ENCODE measurements at regions not wholly inside any gene's neighbourhood (a gene's known extent, or its start where the extent isn't known, plus 50 kb on each side); places are given as distances from the start of the nearest gene placed in this dataset.

DNA sequence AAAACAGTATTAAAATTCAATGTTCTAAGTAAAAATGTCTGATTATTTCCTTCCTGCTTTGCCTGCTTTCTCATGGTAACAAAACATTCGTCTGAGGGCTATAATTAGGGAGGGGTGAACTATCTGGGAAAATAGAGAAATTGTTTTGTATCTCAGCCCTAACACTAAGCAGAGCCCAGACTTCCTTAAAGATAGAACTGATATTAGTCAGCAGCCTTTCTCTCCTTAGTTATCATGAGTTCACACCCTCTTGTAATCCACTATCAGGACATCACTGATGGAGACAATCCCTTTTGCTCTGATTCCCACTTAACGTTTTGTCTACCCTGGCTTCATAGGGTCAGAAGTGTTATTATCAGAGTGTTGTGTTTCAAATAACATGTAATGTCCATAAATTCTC is 701.1 kb upstream of the ZEB2 start:
- H3K4me1 ChIP-seq (ENCODE audit: control insufficient read depth, insufficient read depth, low read length) = no peaks in the 10 kb centered on the region
- no peak overlapping the region for H3K4me3 ChIP-seq (ENCODE audit: low read depth in 2 of 2, low read length in 2 of 2)
- in situ Hi-C loops (cut with HindIII; ENCODE audit: low pct_unique_long_range_greater_than_20kb, low sequenced_read_pairs) = no loop called here
- H3K27ac ChIP-seq (ENCODE audit: low read length) = no peak overlapping the region
- intact Hi-C loops (cut with micrococcal nuclease; ENCODE audit: unreplicated experiment) = no loop called here
- no peaks in the 10 kb centered on the region for H3K27me3 ChIP-seq (ENCODE audit: control insufficient read depth, insufficient read depth, low read length)
- no peaks in the 10 kb centered on the region for H3K9me3 ChIP-seq (ENCODE audit: control insufficient read depth, insufficient read depth, low read depth, low read length)
- TF ChIP-seq, protein P1, sequence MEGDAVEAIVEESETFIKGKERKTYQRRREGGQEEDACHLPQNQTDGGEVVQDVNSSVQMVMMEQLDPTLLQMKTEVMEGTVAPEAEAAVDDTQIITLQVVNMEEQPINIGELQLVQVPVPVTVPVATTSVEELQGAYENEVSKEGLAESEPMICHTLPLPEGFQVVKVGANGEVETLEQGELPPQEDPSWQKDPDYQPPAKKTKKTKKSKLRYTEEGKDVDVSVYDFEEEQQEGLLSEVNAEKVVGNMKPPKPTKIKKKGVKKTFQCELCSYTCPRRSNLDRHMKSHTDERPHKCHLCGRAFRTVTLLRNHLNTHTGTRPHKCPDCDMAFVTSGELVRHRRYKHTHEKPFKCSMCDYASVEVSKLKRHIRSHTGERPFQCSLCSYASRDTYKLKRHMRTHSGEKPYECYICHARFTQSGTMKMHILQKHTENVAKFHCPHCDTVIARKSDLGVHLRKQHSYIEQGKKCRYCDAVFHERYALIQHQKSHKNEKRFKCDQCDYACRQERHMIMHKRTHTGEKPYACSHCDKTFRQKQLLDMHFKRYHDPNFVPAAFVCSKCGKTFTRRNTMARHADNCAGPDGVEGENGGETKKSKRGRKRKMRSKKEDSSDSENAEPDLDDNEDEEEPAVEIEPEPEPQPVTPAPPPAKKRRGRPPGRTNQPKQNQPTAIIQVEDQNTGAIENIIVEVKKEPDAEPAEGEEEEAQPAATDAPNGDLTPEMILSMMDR (IDR thresholded peaks at IDR 0.05) = no peak
- TF ChIP-seq, protein P2, sequence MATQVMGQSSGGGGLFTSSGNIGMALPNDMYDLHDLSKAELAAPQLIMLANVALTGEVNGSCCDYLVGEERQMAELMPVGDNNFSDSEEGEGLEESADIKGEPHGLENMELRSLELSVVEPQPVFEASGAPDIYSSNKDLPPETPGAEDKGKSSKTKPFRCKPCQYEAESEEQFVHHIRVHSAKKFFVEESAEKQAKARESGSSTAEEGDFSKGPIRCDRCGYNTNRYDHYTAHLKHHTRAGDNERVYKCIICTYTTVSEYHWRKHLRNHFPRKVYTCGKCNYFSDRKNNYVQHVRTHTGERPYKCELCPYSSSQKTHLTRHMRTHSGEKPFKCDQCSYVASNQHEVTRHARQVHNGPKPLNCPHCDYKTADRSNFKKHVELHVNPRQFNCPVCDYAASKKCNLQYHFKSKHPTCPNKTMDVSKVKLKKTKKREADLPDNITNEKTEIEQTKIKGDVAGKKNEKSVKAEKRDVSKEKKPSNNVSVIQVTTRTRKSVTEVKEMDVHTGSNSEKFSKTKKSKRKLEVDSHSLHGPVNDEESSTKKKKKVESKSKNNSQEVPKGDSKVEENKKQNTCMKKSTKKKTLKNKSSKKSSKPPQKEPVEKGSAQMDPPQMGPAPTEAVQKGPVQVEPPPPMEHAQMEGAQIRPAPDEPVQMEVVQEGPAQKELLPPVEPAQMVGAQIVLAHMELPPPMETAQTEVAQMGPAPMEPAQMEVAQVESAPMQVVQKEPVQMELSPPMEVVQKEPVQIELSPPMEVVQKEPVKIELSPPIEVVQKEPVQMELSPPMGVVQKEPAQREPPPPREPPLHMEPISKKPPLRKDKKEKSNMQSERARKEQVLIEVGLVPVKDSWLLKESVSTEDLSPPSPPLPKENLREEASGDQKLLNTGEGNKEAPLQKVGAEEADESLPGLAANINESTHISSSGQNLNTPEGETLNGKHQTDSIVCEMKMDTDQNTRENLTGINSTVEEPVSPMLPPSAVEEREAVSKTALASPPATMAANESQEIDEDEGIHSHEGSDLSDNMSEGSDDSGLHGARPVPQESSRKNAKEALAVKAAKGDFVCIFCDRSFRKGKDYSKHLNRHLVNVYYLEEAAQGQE (IDR thresholded peaks at IDR 0.05; ENCODE audit: insufficient read depth in 1 of 2, low read depth in 2 of 2, low read length in 1 of 2) = no peak
- TF ChIP-seq TCF7L2 (IDR thresholded peaks at IDR 0.05; ENCODE audit: low read depth, low read length) (no peak), POLR2AphosphoS5 (IDR thresholded peaks at IDR 0.05; ENCODE audit: low read depth, low read length) (no peak), SIN3A (IDR thresholded peaks at IDR 0.05; ENCODE audit: borderline replicate concordance, insufficient read depth, low read depth, low read length) (no peak)
- ChIA-PET CTCF (no interaction called here), POLR2A (no interaction called here)
- ATAC-seq = no peak
- H3K36me3 ChIP-seq (ENCODE audit: control insufficient read depth, insufficient read depth, low read length) = no peaks in the 10 kb centered on the region
- BruUV-seq (replicated peaks) = no TSS peak
- no peak for DNase-seq (ENCODE audit: low read depth, low spot score)

DNA sequence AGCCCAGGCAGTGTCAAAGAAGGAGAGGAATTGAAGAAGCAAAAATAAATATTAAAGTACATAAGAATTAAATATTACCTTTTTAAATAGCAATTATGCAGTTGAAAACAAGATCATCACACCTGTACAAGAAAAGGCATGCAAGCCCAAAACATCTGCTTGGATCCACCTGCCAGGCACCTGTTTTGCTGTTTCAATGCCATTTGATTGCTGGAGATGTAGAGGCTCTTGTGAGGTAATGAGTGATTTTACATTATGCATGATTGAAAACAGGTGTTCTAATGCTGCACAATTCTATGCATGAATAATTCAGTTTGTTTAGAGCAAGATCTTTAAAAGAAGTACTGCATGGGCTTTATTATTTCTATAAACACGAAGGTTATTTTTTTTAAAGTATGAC is 700.6 kb upstream of the ZEB2 start:
- no TSS peak for BruUV-seq (replicated peaks)
- no peaks in the 10 kb centered on the region for H3K9me3 ChIP-seq (ENCODE audit: control insufficient read depth, insufficient read depth, low read depth, low read length)
- TF ChIP-seq SIN3A (IDR thresholded peaks at IDR 0.05; ENCODE audit: borderline replicate concordance, insufficient read depth, low read depth, low read length) (no peak), POLR2AphosphoS5 (IDR thresholded peaks at IDR 0.05; ENCODE audit: low read depth, low read length) (no peak), TCF7L2 (IDR thresholded peaks at IDR 0.05; ENCODE audit: low read depth, low read length) (no peak)
- TF ChIP-seq, protein P1 (IDR thresholded peaks at IDR 0.05) = no peak
- TF ChIP-seq, protein P2 (IDR thresholded peaks at IDR 0.05; ENCODE audit: insufficient read depth in 1 of 2, low read depth in 2 of 2, low read length in 1 of 2) = no peak
- in situ Hi-C loops (cut with HindIII; ENCODE audit: low pct_unique_long_range_greater_than_20kb, low sequenced_read_pairs) (no loop called here), intact Hi-C loops (cut with micrococcal nuclease; ENCODE audit: unreplicated experiment) (no loop called here)
- ATAC-seq = no peak
- H3K27ac ChIP-seq (ENCODE audit: low read length) = no peak overlapping the region
- ChIA-PET CTCF (no interaction called here), POLR2A (no interaction called here)
- H3K36me3 ChIP-seq (ENCODE audit: control insufficient read depth, insufficient read depth, low read length) = no peaks in the 10 kb centered on the region
- H3K27me3 ChIP-seq (ENCODE audit: control insufficient read depth, insufficient read depth, low read length) = no peaks in the 10 kb centered on the region
- H3K4me3 ChIP-seq (ENCODE audit: low read depth in 2 of 2, low read length in 2 of 2) = no peak overlapping the region
- no peaks in the 10 kb centered on the region for H3K4me1 ChIP-seq (ENCODE audit: control insufficient read depth, insufficient read depth, low read length)
- DNase-seq (ENCODE audit: low read depth, low spot score) = no peak
